ENCODE measurements at regions not wholly inside any gene's neighbourhood (a gene's known extent, or its start where the extent isn't known, plus 50 kb on each side); places are given as distances from the start of the nearest gene placed in this dataset.
A peak's percentile ranks its signal among the peaks of the same experiment; 100 is the strongest.

- H3K27ac ChIP-seq (replicated peaks in 1 of 4): peak overlapping the region; percentile 92 to 99 (median 96)
- DNase-seq (ENCODE audit: extremely low spot score): peak; percentile 98
- peak overlapping the region in 1 of 4 donors; percentile 0 for H3K4me3 ChIP-seq
- peaks cover 98 to 100% (median 99%) of the 10 kb centered on the region in 4 donors for H3K4me1 ChIP-seq
- intact Hi-C loops (cut with DNase I): loop anchor here (2.0 to 10.0 kb wide), 2 partner anchors 67 to 191 kb away; no protein-coding TSS in a partner anchor
- 23% methylated on average over 14 of the region's 14 CpGs for WGBS
- no peaks in the 10 kb centered on the region for H3K27me3 ChIP-seq
- TF ChIP-seq CTCF (IDR thresholded peaks at IDR 0.05) (no peak), POLR2A (IDR thresholded peaks at IDR 0.05; ENCODE audit: low read depth) (no peak), POLR2AphosphoS5 (IDR thresholded peaks at IDR 0.05) (peak in 1 of 2 donors; percentile 92), EP300 (IDR thresholded peaks at IDR 0.05) (no peak)
- no peaks in the 10 kb centered on the region for H3K36me3 ChIP-seq
- no peaks in the 10 kb centered on the region for H3K9me3 ChIP-seq
These were observed 55.2 kb upstream of the TARBP1 start for GRCh38 chr1:234533975-234534876.

DNA sequence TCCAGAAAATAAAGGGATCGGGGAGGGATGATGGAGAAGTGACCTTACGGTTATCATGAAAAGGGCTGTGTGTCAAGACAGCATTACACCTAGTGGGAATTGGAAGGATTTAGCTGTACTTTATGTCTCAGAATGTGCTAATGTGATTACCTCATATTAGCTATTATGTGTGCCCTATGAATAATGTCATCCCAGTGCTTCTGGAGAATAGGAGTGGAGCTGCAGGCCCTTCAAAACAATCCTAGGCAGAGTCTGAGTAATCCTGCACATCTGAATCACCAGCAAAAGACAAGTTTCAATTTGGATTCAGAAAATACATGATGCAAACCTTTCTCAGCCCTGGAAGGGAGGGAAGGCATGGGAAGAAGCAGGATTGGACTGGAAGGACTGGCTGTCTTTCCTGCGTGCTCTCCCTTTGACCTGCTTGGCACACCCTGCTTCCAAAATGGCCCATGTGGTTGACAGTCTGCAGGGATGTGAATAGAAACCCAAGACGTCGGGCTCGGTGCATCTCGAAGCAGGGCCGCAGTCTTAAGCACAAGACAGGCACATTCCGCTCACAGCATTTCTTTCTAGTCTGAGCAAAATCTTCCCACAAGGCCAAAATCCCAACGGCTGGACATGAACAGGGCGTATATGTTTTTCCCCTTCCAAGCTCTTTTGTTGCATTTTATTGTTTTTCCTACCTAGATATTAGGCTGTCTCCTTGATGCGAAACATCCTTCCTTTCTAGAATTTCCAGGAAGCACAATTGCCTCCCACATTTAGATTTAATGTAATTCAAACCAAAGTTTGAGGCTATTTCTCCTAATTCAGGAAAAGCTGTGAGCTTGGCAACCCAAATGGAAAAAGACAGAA lies 54.3 kb upstream of the TARBP1 start:
- no peaks in the 10 kb centered on the region for H3K27me3 ChIP-seq
- peak overlapping the region; percentile 92 to 99 (median 96) for H3K27ac ChIP-seq (replicated peaks in 1 of 4)
- intact Hi-C loops (cut with DNase I): loop anchor here (10.0 kb wide), 1 partner anchor 192 kb away; no protein-coding TSS in a partner anchor
- H3K36me3 ChIP-seq: no peaks in the 10 kb centered on the region
- peak in 1 of 2 donors; percentile 78 for TF ChIP-seq POLR2AphosphoS5 (IDR thresholded peaks at IDR 0.05)
- TF ChIP-seq EP300 (IDR thresholded peaks at IDR 0.05): peak; percentile 2
- no peak for TF ChIP-seq CTCF (IDR thresholded peaks at IDR 0.05)
- H3K4me1 ChIP-seq: peaks cover 98 to 100% (median 99%) of the 10 kb centered on the region in 4 donors
- peak overlapping the region in 1 of 4 donors; percentile 8 for H3K4me3 ChIP-seq
- no peak for DNase-seq (ENCODE audit: extremely low spot score)
- H3K9me3 ChIP-seq: no peaks in the 10 kb centered on the region
- 39% methylated on average over 12 of the region's 12 CpGs for WGBS

GRCh38 chr1:234532503-234532922 lies 53.5 kb upstream of the TARBP1 start:
- no peaks in the 10 kb centered on the region for H3K36me3 ChIP-seq
- H3K4me3 ChIP-seq: no peak overlapping the region
- TF ChIP-seq CTCF (IDR thresholded peaks at IDR 0.05) (no peak), POLR2A (IDR thresholded peaks at IDR 0.05; ENCODE audit: low read depth) (no peak), EP300 (IDR thresholded peaks at IDR 0.05) (peak; percentile 94), POLR2AphosphoS5 (IDR thresholded peaks at IDR 0.05) (peak in 1 of 2 donors; percentile 88)
- peaks cover 95 to 97% (median 96%) of the 10 kb centered on the region in 4 donors for H3K4me1 ChIP-seq
- no peak for DNase-seq (ENCODE audit: extremely low spot score)
- no peaks in the 10 kb centered on the region for H3K27me3 ChIP-seq
- WGBS: 28% methylated on average over 7 of the region's 7 CpGs
- H3K27ac ChIP-seq (replicated peaks in 1 of 4): peak overlapping the region; percentile 92 to 99 (median 96)
- H3K9me3 ChIP-seq: no peaks in the 10 kb centered on the region
- intact Hi-C loops (cut with DNase I): loop anchor here (10.0 kb wide), 1 partner anchor 192 kb away; no protein-coding TSS in a partner anchor

GRCh38 chr1:234531151-234531635 lies 52.2 kb upstream of the TARBP1 start:
- H3K9me3 ChIP-seq: no peaks in the 10 kb centered on the region
- DNase-seq (ENCODE audit: extremely low spot score): no peak
- H3K36me3 ChIP-seq: no peaks in the 10 kb centered on the region
- H3K27me3 ChIP-seq: no peaks in the 10 kb centered on the region
- H3K4me3 ChIP-seq: peak overlapping the region; percentile 36 to 43 (median 40)
- peak overlapping the region; percentile 92 to 99 (median 96) for H3K27ac ChIP-seq (replicated peaks in 1 of 4)
- H3K4me1 ChIP-seq: peaks cover 82 to 86% (median 82%) of the 10 kb centered on the region in 4 donors
- 13% methylated on average over 19 of the region's 20 CpGs for WGBS
- peak in 1 of 3 experiments; percentile 4 for TF ChIP-seq CTCF (IDR thresholded peaks at IDR 0.05)
- peak in 1 of 2 donors; percentile 89 for TF ChIP-seq POLR2AphosphoS5 (IDR thresholded peaks at IDR 0.05)
- TF ChIP-seq EP300 (IDR thresholded peaks at IDR 0.05): peak; percentile 53
- no peak for TF ChIP-seq POLR2A (IDR thresholded peaks at IDR 0.05; ENCODE audit: low read depth)
- intact Hi-C loops (cut with DNase I): loop anchor here (10.0 kb wide), 1 partner anchor 194 kb away; no protein-coding TSS in a partner anchor
